ENCODE measurements at regions not wholly inside any gene's neighbourhood (a gene's known extent, or its start where the extent isn't known, plus 50 kb on each side); places are given as distances from the start of the nearest gene placed in this dataset.
"Not testable (repeated sequence)": the region's sequence is repeated elsewhere in the genome, so short reads cannot be mapped to it uniquely, and the experiment has no call there.

GRCh38 chr2:8592736-8593135, 89.1 kb upstream of the ID2 start:
- DNase-seq: no peak

- DNase-seq: no peak
These were observed 88.6 kb upstream of the ID2 start for GRCh38 chr2:8593243-8593642.

DNA sequence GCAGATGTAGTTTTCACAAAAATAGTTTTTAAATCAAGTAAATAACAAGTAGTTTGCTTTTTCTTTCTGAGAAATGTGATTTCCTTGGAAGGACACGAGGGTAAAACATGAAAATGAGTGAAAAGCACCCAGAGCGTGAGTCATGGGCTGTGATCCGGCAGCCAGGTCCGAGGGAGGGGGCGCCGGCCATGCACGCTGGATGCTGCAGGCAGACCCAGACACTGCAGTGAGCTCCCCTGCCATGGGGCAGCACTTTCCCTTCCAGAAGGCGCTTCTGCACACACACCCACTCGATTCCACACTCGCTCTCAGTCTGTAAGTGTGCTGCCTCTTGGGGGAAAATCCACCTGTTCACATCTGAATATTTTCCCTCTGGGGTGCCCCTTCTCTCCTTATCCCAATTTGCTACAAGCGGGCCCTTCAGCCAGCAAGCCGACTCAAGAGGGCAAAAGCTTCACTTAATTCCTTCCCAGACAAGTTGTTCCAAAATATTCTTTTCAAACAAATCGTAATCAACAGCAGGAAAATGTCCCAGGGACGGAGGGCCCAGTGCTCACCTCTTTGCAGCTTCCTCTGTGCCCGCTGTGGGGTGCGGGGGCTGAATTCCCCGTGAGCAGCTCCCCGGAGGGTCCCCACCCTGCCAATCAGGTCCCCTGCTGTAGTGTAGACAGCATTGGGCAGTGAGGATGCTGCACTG, 87.0 kb upstream of the ID2 start:
- no peak for DNase-seq

GRCh38 chr2:8595428-8595805, 86.4 kb upstream of the ID2 start:
- no peak for DNase-seq

DNA sequence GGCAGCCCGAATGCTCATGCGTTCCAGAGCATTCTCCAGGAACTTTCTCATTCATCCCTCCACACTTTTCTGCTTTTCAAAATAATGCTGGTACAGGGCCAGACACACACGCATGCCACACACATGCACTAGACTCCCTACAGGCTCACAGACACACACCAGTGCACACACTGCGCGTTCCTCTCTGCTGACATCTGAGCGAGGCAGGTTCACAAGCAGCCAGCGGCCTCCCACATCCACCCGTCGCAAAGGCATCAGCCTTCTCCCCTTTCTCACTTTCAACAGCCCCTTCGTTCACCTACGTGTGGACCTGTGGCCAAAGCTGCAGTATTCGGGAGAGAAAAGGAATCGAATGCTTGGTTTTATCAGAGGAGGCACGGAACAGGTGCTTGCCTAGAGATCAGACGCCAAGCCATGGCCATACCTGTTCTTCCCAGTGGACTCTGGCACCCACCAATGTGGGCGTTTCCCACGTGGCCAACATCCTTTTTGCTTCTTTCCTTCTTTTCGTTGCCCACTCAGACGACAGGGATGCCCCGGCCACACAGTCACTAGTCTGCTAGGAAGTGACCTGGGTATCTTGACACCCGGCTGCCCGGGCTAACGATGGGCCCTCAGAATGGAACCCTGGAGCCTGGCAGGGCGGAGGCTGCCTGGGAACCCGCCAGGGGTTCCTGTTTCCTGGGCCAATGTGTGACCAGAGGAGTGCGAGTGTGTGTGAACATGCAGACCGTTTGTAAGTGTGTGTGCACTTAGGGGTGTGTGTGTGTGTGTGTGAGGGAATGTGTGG, 85.8 kb upstream of the ID2 start:
- no peak for DNase-seq

GRCh38 chr2:8597094-8597493, 84.8 kb upstream of the ID2 start:
- no peak for DNase-seq

DNA sequence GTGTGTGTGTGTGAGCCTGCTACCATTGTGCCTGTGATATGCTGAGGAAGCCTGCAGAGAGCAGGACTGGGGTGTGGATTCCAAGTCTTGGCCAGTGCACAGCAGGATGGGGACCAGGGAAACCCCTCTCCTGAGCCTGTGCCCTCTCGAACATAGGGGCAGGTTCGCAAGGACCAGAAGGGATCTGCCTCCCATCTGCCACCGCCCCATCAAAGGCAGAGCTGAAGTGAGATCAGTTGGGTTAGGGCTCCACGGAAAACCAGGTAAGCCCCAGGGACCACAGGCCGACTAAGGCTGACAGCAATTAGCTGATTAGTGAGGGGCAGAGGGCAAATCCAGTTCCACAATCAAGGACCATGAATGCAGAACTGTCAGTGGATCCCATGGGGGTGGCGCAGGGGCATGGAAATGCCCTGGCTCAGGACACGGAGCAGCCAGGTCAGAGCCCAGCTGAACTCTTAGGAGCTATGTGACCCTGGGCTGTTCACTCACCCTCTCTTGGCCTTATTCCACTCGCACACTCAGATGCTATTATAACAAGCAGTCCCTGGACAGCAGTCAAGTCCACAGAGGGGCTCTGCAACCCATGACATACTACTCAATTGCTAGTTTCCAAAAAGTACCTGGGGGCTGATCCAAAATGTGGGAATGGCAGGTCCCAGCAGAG, 84.2 kb upstream of the ID2 start:
- no peak for DNase-seq

GRCh38 chr2:8598295-8599165, 83.3 kb upstream of the ID2 start:
- no peak for DNase-seq

DNA sequence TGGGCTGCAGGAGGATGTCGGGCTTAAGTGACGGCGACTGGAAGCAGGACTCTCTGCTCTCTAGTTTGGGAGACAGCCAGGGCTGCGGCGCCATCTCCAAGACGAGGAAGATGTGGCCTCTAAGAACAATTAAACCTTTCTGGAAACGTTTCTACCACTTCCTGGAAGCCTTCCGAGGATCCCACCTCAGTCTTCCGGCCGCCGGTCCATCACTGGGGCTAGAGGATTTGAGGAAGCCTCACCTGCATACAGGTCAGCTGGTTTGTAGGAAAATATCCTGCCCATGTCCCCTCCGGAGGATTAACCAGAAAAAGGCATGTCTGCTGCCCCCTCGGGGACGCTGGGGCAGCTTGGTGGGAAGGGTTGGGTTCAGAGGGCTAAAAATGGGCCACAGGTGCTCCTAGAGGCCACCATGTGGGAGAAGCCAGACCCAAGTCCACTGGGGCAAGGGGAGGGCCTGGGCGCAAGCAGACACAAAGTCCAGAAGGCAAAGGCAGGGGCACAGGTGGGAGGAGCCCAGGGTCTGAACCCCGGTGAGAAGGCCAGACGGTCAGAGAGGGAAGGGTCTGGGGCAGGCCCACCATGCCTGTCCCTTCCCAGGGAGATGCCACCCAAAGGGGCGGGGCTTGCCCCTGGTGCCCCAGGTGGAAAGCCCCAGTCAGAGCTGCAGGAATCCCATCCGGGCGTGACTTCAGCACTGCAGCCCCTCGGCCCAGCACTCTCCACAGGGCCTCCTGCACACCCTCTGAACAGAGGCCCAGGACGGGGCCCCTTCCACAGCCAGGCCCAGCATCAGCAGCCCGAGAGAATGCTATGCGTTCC, 82.2 kb upstream of the ID2 start:
- DNase-seq: no peak

DNA sequence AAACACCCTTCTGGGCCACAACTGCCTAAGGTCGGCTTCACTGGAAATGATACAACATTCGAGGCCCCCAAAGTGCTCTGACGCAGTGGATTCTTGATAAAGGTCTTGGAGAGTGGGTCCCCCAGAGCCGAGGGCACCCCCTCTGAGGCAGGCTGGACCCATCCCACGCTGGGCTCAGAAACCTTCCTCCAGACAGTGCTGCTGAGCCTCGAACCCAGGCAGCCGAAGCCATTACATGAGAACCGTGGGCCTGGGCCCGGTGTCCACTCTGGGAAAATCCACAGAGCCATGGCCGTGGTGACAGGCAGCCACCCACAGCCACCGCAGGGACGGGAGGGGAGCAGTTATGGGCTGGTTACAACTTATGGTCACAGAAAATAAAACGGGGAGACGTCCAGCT, 81.4 kb upstream of the ID2 start:
- no peak for DNase-seq

DNA sequence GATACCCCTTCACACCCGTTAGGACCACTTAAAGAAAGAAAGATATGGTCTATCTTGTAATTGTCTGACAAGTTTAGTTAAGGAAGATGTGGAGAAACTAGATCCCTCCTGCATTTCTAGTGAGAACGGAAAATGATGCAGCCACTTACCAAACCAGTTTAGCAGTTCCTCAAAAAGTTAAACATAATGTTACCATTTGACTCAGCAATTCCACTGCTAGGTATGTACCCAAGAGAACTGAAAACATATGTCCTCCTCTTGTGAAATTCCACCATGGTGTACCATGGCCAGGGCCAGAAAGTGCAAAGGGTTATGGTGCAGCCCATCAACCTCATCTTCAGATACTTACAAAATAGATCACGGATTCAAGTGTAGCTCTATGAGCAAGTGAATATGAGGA, 79.0 kb upstream of the ID2 start:
- no peak for DNase-seq

- DNase-seq: not testable (repeated sequence)
These were observed 78.5 kb upstream of the ID2 start for GRCh38 chr2:8603356-8603755.

DNA sequence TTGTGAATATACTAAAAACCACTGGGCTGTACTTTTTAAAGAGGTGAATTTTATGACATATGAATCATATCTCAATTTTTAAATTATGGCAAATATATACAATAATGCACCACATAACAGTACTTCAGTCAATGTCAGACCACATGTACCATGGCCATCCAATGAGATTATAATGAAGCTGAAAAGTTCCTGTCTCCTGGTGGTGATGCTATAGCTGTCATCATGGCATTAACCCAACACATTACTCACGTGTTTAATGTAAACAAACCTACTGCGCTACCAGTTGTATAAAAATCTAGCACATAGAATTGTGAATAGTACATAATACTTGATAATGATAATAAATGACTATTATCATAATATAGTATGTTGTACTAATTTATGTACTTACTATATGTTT, 77.6 kb upstream of the ID2 start:
- no peak for DNase-seq

DNA sequence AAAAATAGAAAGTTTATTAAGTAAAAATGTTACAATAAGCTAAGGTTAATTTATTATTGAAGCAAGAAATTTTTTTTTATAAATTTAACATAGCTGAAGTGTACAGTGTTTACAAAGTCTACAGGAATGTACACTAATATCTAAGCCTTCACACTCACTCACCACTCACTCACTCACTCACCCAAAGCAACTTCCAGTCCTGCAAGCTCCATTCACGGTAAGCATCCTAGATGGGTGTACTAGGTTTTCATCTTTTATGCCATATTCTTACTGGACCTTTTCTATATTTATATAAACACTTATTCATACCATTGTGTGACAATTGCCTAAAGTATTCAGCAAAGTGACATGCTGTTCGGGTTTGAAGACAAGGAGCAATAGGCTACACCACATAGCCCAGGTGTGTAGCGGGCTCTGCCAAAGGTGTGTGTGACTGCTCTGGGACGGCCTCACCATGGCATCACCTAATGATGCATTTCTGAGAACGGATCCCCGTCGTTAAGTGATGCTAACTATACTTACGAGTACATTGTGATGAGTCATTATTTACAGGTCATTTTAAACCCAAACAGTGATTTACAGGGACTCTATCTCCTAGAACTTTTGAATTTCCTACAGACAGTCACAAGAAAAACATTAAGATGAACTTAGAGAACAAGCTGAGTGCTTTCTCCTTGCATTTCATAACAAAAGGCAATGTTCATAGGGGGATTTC, 76.3 kb upstream of the ID2 start:
- DNase-seq: no peak

DNA sequence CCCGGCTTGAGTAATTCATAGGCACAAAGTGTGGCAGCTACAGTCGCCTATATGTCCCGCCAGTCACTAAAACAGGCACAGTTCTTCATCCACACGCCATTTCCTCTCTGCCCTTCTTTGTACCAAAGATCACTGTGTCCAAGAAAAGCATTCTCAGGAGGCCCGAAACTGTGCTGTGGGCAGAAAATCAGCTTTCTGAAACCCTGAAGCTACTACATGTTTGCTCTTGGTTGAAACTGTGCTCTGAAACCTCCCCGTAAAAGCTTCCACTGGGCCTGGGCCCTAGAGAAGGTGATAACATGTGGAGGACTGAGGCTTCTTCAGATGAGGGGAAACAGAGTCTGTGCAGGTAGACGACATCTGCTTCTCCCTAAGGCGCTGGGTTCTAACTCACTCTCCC, 75.6 kb upstream of the ID2 start:
- DNase-seq: no peak

- no peak for DNase-seq
These were observed 75.0 kb upstream of the ID2 start for GRCh38 chr2:8606649-8607550.

- no peak for DNase-seq
These were observed 74.2 kb upstream of the ID2 start for GRCh38 chr2:8607606-8608005.

- no peak for DNase-seq
These were observed 73.4 kb upstream of the ID2 start for GRCh38 chr2:8608411-8608954.

GRCh38 chr2:8609357-8609811, 72.5 kb upstream of the ID2 start:
- DNase-seq: no peak

- not testable (repeated sequence) for DNase-seq
These were observed 71.1 kb upstream of the ID2 start for GRCh38 chr2:8610775-8611174.
